K562 (cell line): ENCODE measurements at regions not wholly inside any gene's neighbourhood (a gene's known extent, or its start where the extent isn't known, plus 50 kb on each side); places are given as distances from the start of the nearest gene placed in this dataset.

ENCODE experiments used
- ATAC-seq: fragments of 200-7000 bp; cut with Tn5 transposase; 3 replicates; pipeline ENCODE4 v1.9.1; 2020; ENCODE audit warnings: moderate library complexity
- BruUV-seq: library from RNA; stranded (reverse); fragments of 400-500 nt; replicated peaks from 2 replicates; lab custom pipeline; 2021; lab: Mats Ljungman, UMichigan
- CTCF ChIA-PET: fragments of 300-600 bp; formaldehyde crosslinking; extraction: SDS; loops from one replicate; lab custom pipeline; 2021; ENCODE audit warnings: low intra/inter-chr PET ratio; lab: Yijun Ruan, JAX
- POLR2A ChIA-PET: fragments of 300-600, 350-650 bp; sonication (Branson Sonifier 250); formaldehyde crosslinking; extraction: SDS; loops from one replicate; lab custom pipeline; 2021; ENCODE audit warnings: antibody characterized with exemption, inconsistent platforms; lab: Yijun Ruan, JAX
- DNase-seq, 4 experiments: peaks; one replicate each; pipeline versions ENCODE4 v3.0.0 to v3.0.0-alpha.2; 2011 to 2018; ENCODE audit warnings: low spot score in 3 of 4, mixed read lengths in 3 of 4; ENCODE audit errors: extremely low read depth in 1 of 4
- FAIRE-seq: peaks from 2 replicates; lab custom pipeline; 2011; peaks lifted over from hg19 to GRCh38; lab: Jason Lieb, UNC
- H2AFZ ChIP-seq: 2 replicates; pipeline ENCODE4 v1.6.0; 2011; ENCODE audit warnings: low read depth, low read length, control low read depth, inconsistent platforms
- H3K27ac ChIP-seq: fragments of 200-600 bp; 3 replicates; pipeline ENCODE4 v1.8.0; 2011; ENCODE audit warnings: low read depth, mild to moderate bottlenecking, control low read depth, inconsistent platforms, low read length, moderate library complexity, mixed read lengths; ENCODE audit errors: extremely low read depth
- H3K27me3 ChIP-seq, 2 experiments: fragments of 300-600 bp in 1 of 2; 2 replicates in 1 of 2; 3 replicates in 1 of 2; pipeline versions ENCODE4 v1.6.0 to v1.8.0; 2011; ENCODE audit warnings: inconsistent platforms in 2 of 2, low read length in 2 of 2, mild to moderate bottlenecking in 1 of 2, mixed read lengths in 1 of 2, moderate library complexity in 1 of 2; ENCODE audit not compliant: control insufficient read depth in 2 of 2, insufficient read depth in 2 of 2
- H3K36me3 ChIP-seq: fragments of 300-600 bp; 3 replicates; pipeline ENCODE4 v1.8.0; 2011; ENCODE audit warnings: mild to moderate bottlenecking, low read length, inconsistent platforms; ENCODE audit not compliant: control insufficient read depth, insufficient read depth
- H3K4me1 ChIP-seq, 2 experiments: fragments of 200-600 bp in 1 of 2; replicated peaks in 1 of 2; 2 replicates in 1 of 2; 3 replicates in 1 of 2; pipeline versions ENCODE4 v1.5.1 to v1.8.0; 2011; ENCODE audit warnings: inconsistent platforms in 2 of 2, low read length in 2 of 2, mild to moderate bottlenecking in 1 of 2, mixed read lengths in 1 of 2, moderate library complexity in 1 of 2; ENCODE audit not compliant: control insufficient read depth in 2 of 2, insufficient read depth in 2 of 2
- H3K4me2 ChIP-seq: 2 replicates; pipeline ENCODE4 v1.6.1; 2011; ENCODE audit warnings: low read length, control low read depth, inconsistent platforms, mixed read lengths; ENCODE audit not compliant: insufficient read depth
- H3K4me3 ChIP-seq: fragments of 200-600 bp; sonication (generic), shearing (Covaris generic); 2 replicates; pipeline ENCODE4 v1.5.1; 2016; ENCODE audit warnings: control low read depth, inconsistent platforms
- H3K79me2 ChIP-seq: fragments of 200-600 bp; 3 replicates; pipeline ENCODE4 v1.8.0; 2011; ENCODE audit warnings: low read length, inconsistent platforms; ENCODE audit not compliant: control insufficient read depth, insufficient read depth
- H3K9ac ChIP-seq, 2 experiments: 2 replicates each; pipeline versions ENCODE4 v1.6.0 to v1.6.1; 2011; ENCODE audit warnings: low read depth in 2 of 2, low read length in 2 of 2, control low read depth in 1 of 2, inconsistent platforms in 1 of 2, mild to moderate bottlenecking in 1 of 2, mixed read lengths in 1 of 2; ENCODE audit not compliant: insufficient read depth in 1 of 2
- H3K9me1 ChIP-seq: one replicate; pipeline ENCODE4 v1.6.0; 2011; ENCODE audit warnings: inconsistent platforms, mild to moderate bottlenecking, low read length, moderate library complexity; ENCODE audit not compliant: control insufficient read depth, insufficient read depth
- H3K9me3 ChIP-seq: replicated peaks from 2 replicates; pipeline ENCODE4 v1.5.1; 2011; ENCODE audit warnings: low read depth, low read length, inconsistent platforms; ENCODE audit not compliant: control insufficient read depth, insufficient read depth
- H4K20me1 ChIP-seq: replicated peaks from 2 replicates; pipeline ENCODE4 v1.6.1; 2011; ENCODE audit warnings: low read length, inconsistent platforms, mixed read lengths; ENCODE audit not compliant: control insufficient read depth, insufficient read depth
- CHD1 ChIP-seq: fragments of 200-600 bp; sonication (generic); IDR thresholded peaks from one replicate; pipeline ENCODE4 v1.6.1; 2012; ENCODE audit warnings: mild to moderate bottlenecking, moderate library complexity, low read length, inconsistent platforms
- FOXJ2 ChIP-seq: fragments of 200-800 bp; sonication (Bioruptor generic); IDR thresholded peaks from 2 replicates; pipeline ENCODE4 v1.6.1; 2016; ENCODE audit warnings: missing genetic modification characterization, missing compliant biosample characterization
- MEF2A ChIP-seq: IDR thresholded peaks from 2 replicates; pipeline ENCODE4 v1.6.1; 2011; ENCODE audit warnings: low read depth, mild to moderate bottlenecking, low read length, moderate library complexity; ENCODE audit not compliant: control insufficient read depth
- NFATC3 ChIP-seq: fragments of 450-650 bp; IDR thresholded peaks from 2 replicates; pipeline ENCODE4 v1.6.1; 2017; ENCODE audit warnings: mild to moderate bottlenecking
- NFE2 ChIP-seq: IDR thresholded peaks from 2 replicates; pipeline ENCODE4 v1.6.1; 2014; ENCODE audit warnings: antibody characterized with exemption, low read depth
- PTRF ChIP-seq: fragments of 450-650 bp; IDR thresholded peaks from 2 replicates; pipeline ENCODE4 v1.6.1; 2016; ENCODE audit warnings: mild to moderate bottlenecking, missing genetic modification characterization, missing compliant biosample characterization
- RBM39 ChIP-seq: fragments of 200-400 bp; formaldehyde crosslinking; optimal IDR thresholded peaks from 2 replicates; pipeline ENCODE3; 2018; ENCODE audit warnings: low read depth, low read length
- SNAPC5 ChIP-seq: fragments of 250-450 bp; sonication (Bioruptor Pico); IDR thresholded peaks from 2 replicates; pipeline ENCODE4 v1.8.0; 2021; ENCODE audit warnings: moderate library complexity, mild to moderate bottlenecking, inconsistent platforms
- ZNF583 ChIP-seq: fragments of 250-450 bp; sonication (Bioruptor Pico); IDR thresholded peaks from 2 replicates; pipeline ENCODE4 v1.4.0; 2020
- ZNF764 ChIP-seq: fragments of 250-450 bp; sonication (Bioruptor Pico); IDR thresholded peaks from 2 replicates; pipeline ENCODE4 v1.4.0; 2020; ENCODE audit warnings: low read depth, mild to moderate bottlenecking, moderate library complexity
- WGBS: fragments of 100-300 bp; shearing (Covaris generic); methylation state at CpG from one replicate; pipeline ENCODE4 v1.1.6; 2016; ENCODE audit warnings: low coverage, mixed read lengths; ENCODE audit not compliant: insufficient coverage; ENCODE audit errors: missing lambda C conversion rate; 5-methylcytosine and 5-hydroxymethylcytosine counted together
- in situ Hi-C: fragments of 300-500 bp; cut with MboI; formaldehyde crosslinking; loops from 4 replicates; pipeline ENCODE4 v1.15.0; 2018; ENCODE audit warnings: inconsistent platforms, mixed read lengths
- intact Hi-C: fragments of 100-400 bp; cut with micrococcal nuclease; formaldehyde crosslinking; loops from 2 replicates; pipeline ENCODE4 v1.14.2; 2022
- TF ChIP-seq, protein P1 (sequence below): fragments of 450-650 bp; formaldehyde crosslinking; IDR thresholded peaks from 2 replicates; pipeline ENCODE4 v1.4.0; 2020; ENCODE audit warnings: mild to moderate bottlenecking, moderate library complexity
- TF ChIP-seq, protein P2 (sequence below): conservative IDR thresholded peaks from 2 replicates; pipeline ENCODE4 v1.6.1; 2011; ENCODE audit warnings: low read depth, mild to moderate bottlenecking, low read length; ENCODE audit not compliant: control insufficient read depth
- TF ChIP-seq, protein P3 (sequence below): fragments of 450-650 bp; IDR thresholded peaks from 2 replicates; pipeline ENCODE4 v1.6.1; 2014; ENCODE audit warnings: low read depth, mild to moderate bottlenecking, moderate library complexity, borderline replicate concordance
- TF ChIP-seq, protein P4 (sequence below): sonication (generic); formaldehyde crosslinking; IDR thresholded peaks from 2 replicates; pipeline ENCODE4 v1.8.0; 2023; ENCODE audit warnings: missing genetic modification reagents, mild to moderate bottlenecking, borderline replicate concordance

DNA sequence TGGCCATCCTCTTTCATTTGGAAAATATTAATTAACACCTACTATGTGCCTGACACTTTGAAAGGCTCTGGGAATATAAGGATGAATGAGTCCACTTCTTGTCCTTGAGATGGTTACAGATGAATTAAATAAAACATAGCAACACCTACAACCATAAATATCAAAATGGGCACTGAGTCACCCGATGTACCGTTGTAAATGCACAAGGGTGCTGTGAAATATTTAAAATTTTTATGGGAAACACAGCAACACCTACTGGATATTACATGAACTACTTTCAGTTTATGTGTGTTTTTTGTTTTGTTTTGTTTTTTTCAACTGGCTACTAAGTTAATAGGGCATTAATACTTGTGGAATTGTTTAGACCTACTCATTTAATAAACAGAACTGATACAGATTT lies 239.0 kb upstream of the NAALADL2 start:
- FAIRE-seq (no peak), DNase-seq (no peak), ATAC-seq (no peak)
- Histone ChIP-seq H2AFZ (no peak overlapping the region), H3K36me3 (no peaks in the 10 kb centered on the region), H3K27me3 (no peaks in the 10 kb centered on the region), H3K9me3 (no peaks in the 10 kb centered on the region), H3K9ac (no peak overlapping the region), H3K4me3 (no peak overlapping the region), H4K20me1 (no peaks in the 10 kb centered on the region), H3K79me2 (no peaks in the 10 kb centered on the region), H3K27ac (no peak overlapping the region), H3K4me1 (no peaks in the 10 kb centered on the region), H3K4me2 (no peak overlapping the region), H3K9me1 (no peaks in the 10 kb centered on the region)
- intact Hi-C loops = no loop called here
- no TSS peak for BruUV-seq
- CTCF ChIA-PET = no interaction called here
- 0% methylated on average over 2 of the region's 2 CpGs for WGBS
- in situ Hi-C loops = no loop called here
- POLR2A ChIA-PET = no interaction called here
- TF ChIP-seq NFE2 = no peak
- TF ChIP-seq, protein P1, sequence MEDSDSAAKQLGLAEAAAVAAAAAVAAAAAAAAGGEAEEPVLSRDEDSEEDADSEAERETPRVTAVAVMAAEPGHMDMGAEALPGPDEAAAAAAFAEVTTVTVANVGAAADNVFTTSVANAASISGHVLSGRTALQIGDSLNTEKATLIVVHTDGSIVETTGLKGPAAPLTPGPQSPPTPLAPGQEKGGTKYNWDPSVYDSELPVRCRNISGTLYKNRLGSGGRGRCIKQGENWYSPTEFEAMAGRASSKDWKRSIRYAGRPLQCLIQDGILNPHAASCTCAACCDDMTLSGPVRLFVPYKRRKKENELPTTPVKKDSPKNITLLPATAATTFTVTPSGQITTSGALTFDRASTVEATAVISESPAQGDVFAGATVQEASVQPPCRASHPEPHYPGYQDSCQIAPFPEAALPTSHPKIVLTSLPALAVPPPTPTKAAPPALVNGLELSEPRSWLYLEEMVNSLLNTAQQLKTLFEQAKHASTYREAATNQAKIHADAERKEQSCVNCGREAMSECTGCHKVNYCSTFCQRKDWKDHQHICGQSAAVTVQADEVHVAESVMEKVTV (CRISPR knock-in tag) = no peak
- no peak for TF ChIP-seq RBM39
- TF ChIP-seq PTRF (tag) = no peak
- TF ChIP-seq, protein P2, sequence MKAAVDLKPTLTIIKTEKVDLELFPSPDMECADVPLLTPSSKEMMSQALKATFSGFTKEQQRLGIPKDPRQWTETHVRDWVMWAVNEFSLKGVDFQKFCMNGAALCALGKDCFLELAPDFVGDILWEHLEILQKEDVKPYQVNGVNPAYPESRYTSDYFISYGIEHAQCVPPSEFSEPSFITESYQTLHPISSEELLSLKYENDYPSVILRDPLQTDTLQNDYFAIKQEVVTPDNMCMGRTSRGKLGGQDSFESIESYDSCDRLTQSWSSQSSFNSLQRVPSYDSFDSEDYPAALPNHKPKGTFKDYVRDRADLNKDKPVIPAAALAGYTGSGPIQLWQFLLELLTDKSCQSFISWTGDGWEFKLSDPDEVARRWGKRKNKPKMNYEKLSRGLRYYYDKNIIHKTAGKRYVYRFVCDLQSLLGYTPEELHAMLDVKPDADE = no peak
- TF ChIP-seq ZNF583 (CRISPR knock-in tag) = no peak
- TF ChIP-seq ZNF764 = no peak
- no peak for TF ChIP-seq FOXJ2 (tag)
- no peak for TF ChIP-seq NFATC3
- TF ChIP-seq SNAPC5 (CRISPR knock-in tag) = no peak
- no peak for TF ChIP-seq CHD1
- TF ChIP-seq, protein P3, sequence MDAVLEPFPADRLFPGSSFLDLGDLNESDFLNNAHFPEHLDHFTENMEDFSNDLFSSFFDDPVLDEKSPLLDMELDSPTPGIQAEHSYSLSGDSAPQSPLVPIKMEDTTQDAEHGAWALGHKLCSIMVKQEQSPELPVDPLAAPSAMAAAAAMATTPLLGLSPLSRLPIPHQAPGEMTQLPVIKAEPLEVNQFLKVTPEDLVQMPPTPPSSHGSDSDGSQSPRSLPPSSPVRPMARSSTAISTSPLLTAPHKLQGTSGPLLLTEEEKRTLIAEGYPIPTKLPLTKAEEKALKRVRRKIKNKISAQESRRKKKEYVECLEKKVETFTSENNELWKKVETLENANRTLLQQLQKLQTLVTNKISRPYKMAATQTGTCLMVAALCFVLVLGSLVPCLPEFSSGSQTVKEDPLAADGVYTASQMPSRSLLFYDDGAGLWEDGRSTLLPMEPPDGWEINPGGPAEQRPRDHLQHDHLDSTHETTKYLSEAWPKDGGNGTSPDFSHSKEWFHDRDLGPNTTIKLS = no peak
- TF ChIP-seq, protein P4, sequence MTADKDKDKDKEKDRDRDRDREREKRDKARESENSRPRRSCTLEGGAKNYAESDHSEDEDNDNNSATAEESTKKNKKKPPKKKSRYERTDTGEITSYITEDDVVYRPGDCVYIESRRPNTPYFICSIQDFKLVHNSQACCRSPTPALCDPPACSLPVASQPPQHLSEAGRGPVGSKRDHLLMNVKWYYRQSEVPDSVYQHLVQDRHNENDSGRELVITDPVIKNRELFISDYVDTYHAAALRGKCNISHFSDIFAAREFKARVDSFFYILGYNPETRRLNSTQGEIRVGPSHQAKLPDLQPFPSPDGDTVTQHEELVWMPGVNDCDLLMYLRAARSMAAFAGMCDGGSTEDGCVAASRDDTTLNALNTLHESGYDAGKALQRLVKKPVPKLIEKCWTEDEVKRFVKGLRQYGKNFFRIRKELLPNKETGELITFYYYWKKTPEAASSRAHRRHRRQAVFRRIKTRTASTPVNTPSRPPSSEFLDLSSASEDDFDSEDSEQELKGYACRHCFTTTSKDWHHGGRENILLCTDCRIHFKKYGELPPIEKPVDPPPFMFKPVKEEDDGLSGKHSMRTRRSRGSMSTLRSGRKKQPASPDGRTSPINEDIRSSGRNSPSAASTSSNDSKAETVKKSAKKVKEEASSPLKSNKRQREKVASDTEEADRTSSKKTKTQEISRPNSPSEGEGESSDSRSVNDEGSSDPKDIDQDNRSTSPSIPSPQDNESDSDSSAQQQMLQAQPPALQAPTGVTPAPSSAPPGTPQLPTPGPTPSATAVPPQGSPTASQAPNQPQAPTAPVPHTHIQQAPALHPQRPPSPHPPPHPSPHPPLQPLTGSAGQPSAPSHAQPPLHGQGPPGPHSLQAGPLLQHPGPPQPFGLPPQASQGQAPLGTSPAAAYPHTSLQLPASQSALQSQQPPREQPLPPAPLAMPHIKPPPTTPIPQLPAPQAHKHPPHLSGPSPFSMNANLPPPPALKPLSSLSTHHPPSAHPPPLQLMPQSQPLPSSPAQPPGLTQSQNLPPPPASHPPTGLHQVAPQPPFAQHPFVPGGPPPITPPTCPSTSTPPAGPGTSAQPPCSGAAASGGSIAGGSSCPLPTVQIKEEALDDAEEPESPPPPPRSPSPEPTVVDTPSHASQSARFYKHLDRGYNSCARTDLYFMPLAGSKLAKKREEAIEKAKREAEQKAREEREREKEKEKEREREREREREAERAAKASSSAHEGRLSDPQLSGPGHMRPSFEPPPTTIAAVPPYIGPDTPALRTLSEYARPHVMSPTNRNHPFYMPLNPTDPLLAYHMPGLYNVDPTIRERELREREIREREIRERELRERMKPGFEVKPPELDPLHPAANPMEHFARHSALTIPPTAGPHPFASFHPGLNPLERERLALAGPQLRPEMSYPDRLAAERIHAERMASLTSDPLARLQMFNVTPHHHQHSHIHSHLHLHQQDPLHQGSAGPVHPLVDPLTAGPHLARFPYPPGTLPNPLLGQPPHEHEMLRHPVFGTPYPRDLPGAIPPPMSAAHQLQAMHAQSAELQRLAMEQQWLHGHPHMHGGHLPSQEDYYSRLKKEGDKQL = no peak
- no peak for TF ChIP-seq MEF2A
